HEK293 (cell line): ENCODE measurements at regions not wholly inside any gene's neighbourhood (a gene's known extent, or its start where the extent isn't known, plus 50 kb on each side); places are given as distances from the start of the nearest gene placed in this dataset.

Experiments used
- CTCF ChIA-PET: fragments of 350-600 bp; formaldehyde crosslinking; extraction: SDS; loops from one replicate; lab custom pipeline; 2021; ENCODE audit warnings: antibody characterized with exemption; lab: Yijun Ruan, JAX
- POLR2A ChIA-PET: fragments of 300-600 bp; formaldehyde crosslinking; extraction: SDS; loops from one replicate; lab custom pipeline; 2020; ENCODE audit warnings: antibody characterized with exemption, inconsistent platforms; lab: Yijun Ruan, JAX
- H3K27ac ChIP-seq: fragments of 200-500 bp; sonication (Bioruptor generic); 2 replicates; pipeline ENCODE4 v1.5.1; 2014; ENCODE audit warnings: low read depth, low read length, control low read depth, inconsistent platforms; ENCODE audit errors: extremely low read depth
- H3K36me3 ChIP-seq, 2 experiments: fragments of 200-500 bp in 1 of 2; sonication (Bioruptor generic) in 1 of 2; 1 replicate in 1 of 2; 2 replicates in 1 of 2; pipeline ENCODE4 v1.5.1; 2014 to 2017; ENCODE audit warnings: inconsistent platforms in 2 of 2, low read length in 2 of 2; ENCODE audit not compliant: control insufficient read depth in 2 of 2, insufficient read depth in 1 of 2
- H3K4me1 ChIP-seq: fragments of 200-500 bp; sonication (Bioruptor generic); 2 replicates; pipeline ENCODE4 v1.5.1; 2014; ENCODE audit warnings: mild to moderate bottlenecking, low read length, inconsistent platforms; ENCODE audit not compliant: control insufficient read depth, insufficient read depth
- H3K4me3 ChIP-seq: 2 replicates; pipeline ENCODE4 v1.5.1; 2011; ENCODE audit warnings: low read depth, mild to moderate bottlenecking, control low read depth, low read length, moderate library complexity
- H3K9me3 ChIP-seq: fragments of 200-500 bp; sonication (Bioruptor generic); 2 replicates; pipeline ENCODE4 v1.5.1; 2014; ENCODE audit warnings: low read depth, low read length, inconsistent platforms; ENCODE audit not compliant: control insufficient read depth, insufficient read depth
- AEBP2 ChIP-seq: fragments of 450-650 bp; formaldehyde crosslinking; IDR thresholded peaks from 2 replicates; pipeline ENCODE4 v1.5.1; 2016; ENCODE audit warnings: missing biosample characterization, missing genetic modification characterization, borderline replicate concordance
- KLF9 ChIP-seq: fragments of 450-650 bp; formaldehyde crosslinking; IDR thresholded peaks from 2 replicates; pipeline ENCODE4 v1.5.1; 2016; ENCODE audit warnings: missing biosample characterization, missing genetic modification characterization, low read depth
- MEIS1 ChIP-seq: sonication (generic); formaldehyde crosslinking; IDR thresholded peaks from 2 replicates; pipeline ENCODE4 v1.8.1; 2022; ENCODE audit warnings: missing genetic modification reagents, mild to moderate bottlenecking, borderline replicate concordance
- PBX3 ChIP-seq: sonication (generic); formaldehyde crosslinking; IDR thresholded peaks from 2 replicates; pipeline ENCODE4 v1.8.1; 2022; ENCODE audit warnings: mild to moderate bottlenecking, moderate library complexity, missing genetic modification reagents
- RBAK ChIP-seq: fragments of 450-650 bp; formaldehyde crosslinking; IDR thresholded peaks from 2 replicates; pipeline ENCODE4 v1.5.1; 2016; ENCODE audit warnings: missing biosample characterization, missing genetic modification characterization
- TRIM28 ChIP-seq: IDR thresholded peaks from 2 replicates; pipeline ENCODE4 v1.6.1; 2011; ENCODE audit warnings: low read length, control low read depth, borderline replicate concordance
- WT1 ChIP-seq: fragments of 450-650 bp; formaldehyde crosslinking; IDR thresholded peaks from 2 replicates; pipeline ENCODE4 v1.5.1; 2016; ENCODE audit warnings: missing biosample characterization, missing genetic modification characterization
- ZBTB10 ChIP-seq: fragments of 450-650 bp; formaldehyde crosslinking; IDR thresholded peaks from 2 replicates; pipeline ENCODE4 v1.5.1; 2016; ENCODE audit warnings: missing biosample characterization, missing genetic modification characterization
- ZFP41 ChIP-seq: fragments of 450-650 bp; formaldehyde crosslinking; IDR thresholded peaks from 2 replicates; pipeline ENCODE4 v1.5.1; 2016; ENCODE audit warnings: missing biosample characterization, missing genetic modification characterization, borderline replicate concordance
- ZIC2 ChIP-seq: fragments of 450-650 bp; formaldehyde crosslinking; IDR thresholded peaks from 2 replicates; pipeline ENCODE4 v1.5.1; 2016; ENCODE audit warnings: missing biosample characterization, missing genetic modification characterization
- ZNF10 ChIP-seq: fragments of 450-650 bp; formaldehyde crosslinking; IDR thresholded peaks from 2 replicates; pipeline ENCODE4 v1.5.1; 2017; ENCODE audit warnings: missing biosample characterization, missing genetic modification characterization
- ZNF155 ChIP-seq: fragments of 450-650 bp; formaldehyde crosslinking; IDR thresholded peaks from 2 replicates; pipeline ENCODE4 v1.5.1; 2016; ENCODE audit warnings: missing biosample characterization, missing genetic modification characterization
- ZNF16 ChIP-seq: fragments of 450-650 bp; formaldehyde crosslinking; IDR thresholded peaks from 2 replicates; pipeline ENCODE4 v1.5.1; 2016; ENCODE audit warnings: low read depth, missing biosample characterization, missing genetic modification characterization
- ZNF184 ChIP-seq: fragments of 450-650 bp; IDR thresholded peaks from 2 replicates; pipeline ENCODE4 v1.5.1; 2018; ENCODE audit warnings: missing biosample characterization, mild to moderate bottlenecking, missing genetic modification characterization
- ZNF19 ChIP-seq: fragments of 450-650 bp; formaldehyde crosslinking; IDR thresholded peaks from 2 replicates; pipeline ENCODE4; 2016; ENCODE audit warnings: missing biosample characterization, missing genetic modification characterization, low read depth
- ZNF24 ChIP-seq: fragments of 450-650 bp; formaldehyde crosslinking; IDR thresholded peaks from 2 replicates; pipeline ENCODE4 v1.5.1; 2016; ENCODE audit warnings: missing biosample characterization, missing genetic modification characterization
- ZNF248 ChIP-seq: fragments of 450-650 bp; formaldehyde crosslinking; IDR thresholded peaks from 2 replicates; pipeline ENCODE4 v1.5.1; 2017; ENCODE audit warnings: missing biosample characterization, missing genetic modification characterization
- ZNF266 ChIP-seq: fragments of 450-650 bp; formaldehyde crosslinking; IDR thresholded peaks from 2 replicates; pipeline ENCODE4 v1.5.1; 2016; ENCODE audit warnings: missing biosample characterization, missing genetic modification characterization, low read depth
- ZNF366 ChIP-seq: fragments of 450-650 bp; formaldehyde crosslinking; conservative IDR thresholded peaks from 2 replicates; pipeline ENCODE4 v1.5.1; 2016; ENCODE audit warnings: missing biosample characterization, missing genetic modification characterization
- ZNF423 ChIP-seq: fragments of 450-650 bp; formaldehyde crosslinking; IDR thresholded peaks from 2 replicates; pipeline ENCODE4 v1.5.1; 2016; ENCODE audit warnings: missing biosample characterization, missing genetic modification characterization
- ZNF514 ChIP-seq: fragments of 450-650 bp; formaldehyde crosslinking; IDR thresholded peaks from 2 replicates; pipeline ENCODE4 v1.5.1; 2016; ENCODE audit warnings: missing biosample characterization, missing genetic modification characterization
- ZNF596 ChIP-seq: fragments of 450-650 bp; IDR thresholded peaks from 2 replicates; pipeline ENCODE4 v1.5.0; 2018; ENCODE audit warnings: missing biosample characterization, mild to moderate bottlenecking, missing genetic modification characterization, moderate library complexity
- ZNF621 ChIP-seq: fragments of 450-650 bp; formaldehyde crosslinking; IDR thresholded peaks from 2 replicates; pipeline ENCODE4 v1.5.1; 2017; ENCODE audit warnings: missing biosample characterization, missing genetic modification characterization
- ZNF626 ChIP-seq: fragments of 450-650 bp; sonication (Bioruptor Pico); formaldehyde crosslinking; IDR thresholded peaks from 2 replicates; pipeline ENCODE4 v1.5.1; 2018; ENCODE audit warnings: missing biosample characterization, missing genetic modification characterization, inconsistent platforms
- ZNF792 ChIP-seq: fragments of 450-650 bp; formaldehyde crosslinking; IDR thresholded peaks from 2 replicates; pipeline ENCODE4 v1.5.1; 2016; ENCODE audit warnings: missing biosample characterization, missing genetic modification characterization
- ZNF843 ChIP-seq: fragments of 450-650 bp; formaldehyde crosslinking; IDR thresholded peaks from 2 replicates; pipeline ENCODE4 v1.5.1; 2016; ENCODE audit warnings: missing biosample characterization, missing genetic modification characterization
- ZSCAN4 ChIP-seq: fragments of 450-650 bp; formaldehyde crosslinking; IDR thresholded peaks from 2 replicates; pipeline ENCODE4 v1.5.1; 2017; ENCODE audit warnings: missing biosample characterization, missing genetic modification characterization

- TF ChIP-seq ZNF423 (tag by site-specific recombination) = no peak
- TF ChIP-seq, all 188 proteins: peak for 0
- H3K27ac ChIP-seq = no peak overlapping the region
- no peaks in the 10 kb centered on the region for H3K9me3 ChIP-seq
- no peaks in the 10 kb centered on the region for H3K36me3 ChIP-seq
- H3K4me1 ChIP-seq = no peaks in the 10 kb centered on the region
- H3K4me3 ChIP-seq = no peak overlapping the region
- CTCF ChIA-PET = interaction anchor here (0.5 kb wide), 1 partner anchor 19 kb away, joined by 7 read pairs; no protein-coding TSS in a partner anchor
- POLR2A ChIA-PET = no interaction called here
These were observed 258.2 kb upstream of the PRKD1 start for GRCh38 chr14:30185832-30186231.

- Histone ChIP-seq H3K4me1 (no peaks in the 10 kb centered on the region), H3K27ac (no peak overlapping the region)
- TF ChIP-seq ZNF10 (tag by site-specific recombination) (no peak), ZNF184 (tag by site-specific recombination) (no peak), MEIS1 (CRISPR knock-in tag) (no peak), ZIC2 (tag by site-specific recombination) (no peak), ZNF24 (tag by site-specific recombination) (no peak), PBX3 (CRISPR knock-in tag) (no peak), ZNF621 (tag by site-specific recombination) (no peak), ZNF843 (tag by site-specific recombination) (no peak), ZNF596 (tag by site-specific recombination) (no peak), ZNF248 (tag by site-specific recombination) (no peak), AEBP2 (tag by site-specific recombination) (no peak), WT1 (tag by site-specific recombination) (no peak)
- TF ChIP-seq, all 188 proteins: peak for 0
- Histone ChIP-seq H3K9me3 (no peaks in the 10 kb centered on the region), H3K36me3 (no peaks in the 10 kb centered on the region), H3K4me3 (no peak overlapping the region)
- CTCF ChIA-PET = interaction anchor here (0.7 kb wide), 1 partner anchor 93 kb away, joined by 3 read pairs; no protein-coding TSS in a partner anchor
- POLR2A ChIA-PET = no interaction called here
These were observed 264.1 kb upstream of the PRKD1 start for GRCh38 chr14:30191639-30192279.

GRCh38 chr14:30193101-30193500 is 265.5 kb upstream of the PRKD1 start:
- CTCF ChIA-PET = no interaction called here
- Histone ChIP-seq H3K36me3 (no peaks in the 10 kb centered on the region), H3K4me1 (no peaks in the 10 kb centered on the region), H3K27ac (no peak overlapping the region), H3K9me3 (no peaks in the 10 kb centered on the region), H3K4me3 (no peak overlapping the region)
- POLR2A ChIA-PET = no interaction called here
- TF ChIP-seq ZNF366 = no peak
- no peak for TF ChIP-seq ZNF266
- TF ChIP-seq ZFP41 = no peak
- TF ChIP-seq ZNF792 = no peak
- no peak for TF ChIP-seq TRIM28
- no peak for TF ChIP-seq ZNF596 (tag by site-specific recombination)
- no peak for TF ChIP-seq ZIC2 (tag by site-specific recombination)
- TF ChIP-seq ZNF626 (tag by site-specific recombination) = no peak
- no peak for TF ChIP-seq ZNF155 (tag by site-specific recombination)
- no peak for TF ChIP-seq ZNF16
- TF ChIP-seq RBAK (tag by site-specific recombination) = no peak
- no peak for TF ChIP-seq ZBTB10 (tag by site-specific recombination)
- no peak for TF ChIP-seq KLF9 (tag by site-specific recombination)
- no peak for TF ChIP-seq ZNF19 (tag by site-specific recombination)
- no peak for TF ChIP-seq ZSCAN4 (tag by site-specific recombination)
- TF ChIP-seq ZNF514 = no peak
